ENCODE measurements at regions not wholly inside any gene's neighbourhood (a gene's known extent, or its start where the extent isn't known, plus 50 kb on each side); places are given as distances from the start of the nearest gene placed in this dataset.

DNA sequence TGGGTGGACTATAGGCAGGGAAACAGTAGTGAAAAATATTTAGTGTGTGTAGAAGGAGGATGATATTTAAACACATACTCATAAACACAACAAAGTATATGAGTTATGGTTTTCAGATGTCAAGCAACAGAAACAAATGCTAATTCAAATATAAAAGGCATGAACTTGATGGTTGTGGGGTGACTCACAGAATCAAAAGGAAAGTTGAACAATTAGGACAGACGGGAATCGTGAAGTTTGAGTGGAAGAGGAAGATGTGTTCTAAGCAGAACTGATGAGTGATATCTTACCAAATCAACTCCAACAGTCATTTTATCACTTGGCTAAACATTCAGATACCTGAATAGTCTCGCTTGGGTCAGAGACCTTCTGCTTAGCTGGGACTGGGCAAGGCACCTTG lies 53.6 kb upstream of the ITGA6 start:
- H3K27ac Mint-ChIP-seq = no peak overlapping the region
- intact Hi-C loops (cut with micrococcal nuclease) = no loop called here
- Histone ChIP-seq H3K4me1 (ENCODE audit: control insufficient read depth in 1 of 2, insufficient read depth in 2 of 2, low read length in 2 of 2) (peaks cover 14 to 17% of the 10 kb centered on the region in 2 donors), H3K9me3 (replicated peaks in 1 of 2; ENCODE audit: control insufficient read depth in 1 of 2, insufficient read depth in 1 of 2, low read length in 2 of 2) (peaks cover 3 to 5% of the 10 kb centered on the region in 2 donors), H3K27ac (ENCODE audit: low read depth in 1 of 2, low read length in 2 of 2) (no peak overlapping the region), H3K79me2 (ENCODE audit: insufficient read depth, low read length) (no peaks in the 10 kb centered on the region), H3K36me3 (replicated peaks in 1 of 2; ENCODE audit: control insufficient read depth in 1 of 2, insufficient read depth in 2 of 2, low read length in 2 of 2) (no peaks in the 10 kb centered on the region), H3K9ac (ENCODE audit: insufficient read depth, low read length, poor library complexity, severe bottlenecking) (no peak overlapping the region), H2AFZ (ENCODE audit: insufficient read depth, low read depth, low read length, poor library complexity, severe bottlenecking) (no peak overlapping the region), H3K4me2 (replicated peaks; ENCODE audit: extremely low read depth, low read length, poor library complexity, severe bottlenecking) (no peak overlapping the region), H4K20me1 (ENCODE audit: insufficient read depth, low read length) (no peaks in the 10 kb centered on the region), H3K27me3 (ENCODE audit: control insufficient read depth in 2 of 2, insufficient read depth in 2 of 2, low read length in 2 of 2) (no peaks in the 10 kb centered on the region), H3K4me3 (replicated peaks in 1 of 3; ENCODE audit: low read depth in 2 of 3, low read length in 3 of 3) (no peak overlapping the region)
- peaks cover 21% of the 10 kb centered on the region for H3K4me1 Mint-ChIP-seq
- TF ChIP-seq CTCF (IDR thresholded peaks at IDR 0.05) = no peak
- peaks cover 0 to 5% (median 0%) of the 10 kb centered on the region in 3 donors for H3K27me3 Mint-ChIP-seq (ENCODE audit: low read depth in 3 of 3)
- no CpG with 5 or more reads among the region's 3 CpGs for WGBS (ENCODE audit: insufficient coverage)
- H3K36me3 Mint-ChIP-seq = no peaks in the 10 kb centered on the region
- H3K9me3 Mint-ChIP-seq = peaks cover 2 to 11% (median 4%) of the 10 kb centered on the region in 7 donors
- H3K4me3 Mint-ChIP-seq = no peak overlapping the region
- DNase-seq = peak in 2 of 3 donors; percentile 6 to 20

DNA sequence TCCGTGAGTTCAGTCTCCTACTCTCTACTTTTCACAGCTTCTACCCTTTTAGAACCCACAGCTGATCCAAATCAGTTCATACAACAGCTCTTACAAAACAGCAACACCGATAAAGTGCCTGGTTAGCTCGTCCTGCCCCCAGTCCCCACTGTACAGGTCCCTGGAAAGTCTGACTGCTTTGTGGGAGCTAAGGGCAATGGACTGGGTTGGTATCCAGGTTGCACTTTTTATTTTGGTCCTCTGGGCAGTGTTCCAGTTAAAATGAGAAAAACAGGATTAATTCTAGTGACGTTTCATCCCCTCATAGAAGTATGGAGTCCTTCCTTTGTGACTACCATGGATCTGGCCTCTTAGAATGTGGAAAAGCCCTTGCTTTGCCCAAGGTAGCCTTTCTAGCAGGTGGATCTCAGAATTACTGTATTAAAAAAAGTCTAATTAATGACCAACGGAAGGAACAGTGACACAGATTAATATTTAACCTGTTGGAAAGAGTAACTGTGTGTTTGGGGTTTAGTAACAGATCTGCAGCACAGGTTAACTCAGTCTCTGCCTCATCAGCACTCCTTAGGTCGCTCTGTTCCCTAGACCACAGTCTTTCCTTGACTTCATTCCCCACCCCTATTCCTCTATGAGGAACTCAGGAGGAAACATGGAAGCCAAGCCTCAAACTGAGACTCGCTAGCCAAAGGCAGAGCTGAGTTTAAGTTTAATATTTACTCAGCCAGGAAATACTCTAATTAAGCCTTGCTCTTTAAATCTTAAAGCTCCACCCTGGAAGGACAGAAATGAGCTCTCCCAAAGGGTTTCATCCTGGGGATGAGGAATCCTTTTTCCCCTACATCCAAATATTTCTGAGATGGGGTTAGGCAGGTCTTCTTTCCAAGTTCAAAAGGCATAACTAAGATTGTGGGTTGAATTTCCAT lies 52.8 kb upstream of the ITGA6 start:
- no peak for DNase-seq
- H3K79me2 ChIP-seq (ENCODE audit: insufficient read depth, low read length) = no peaks in the 10 kb centered on the region
- H3K27me3 ChIP-seq (ENCODE audit: control insufficient read depth in 2 of 2, insufficient read depth in 2 of 2, low read length in 2 of 2) = no peaks in the 10 kb centered on the region
- H3K9me3 Mint-ChIP-seq = peaks cover 3 to 10% (median 6%) of the 10 kb centered on the region in 7 donors
- peaks cover 0 to 5% (median 1%) of the 10 kb centered on the region in 3 donors for H3K27me3 Mint-ChIP-seq (ENCODE audit: low read depth in 3 of 3)
- WGBS (ENCODE audit: insufficient coverage) = 92% methylated on average over 2 of the region's 7 CpGs
- no peak overlapping the region for H3K27ac ChIP-seq (ENCODE audit: low read depth in 1 of 2, low read length in 2 of 2)
- no peak overlapping the region for H2AFZ ChIP-seq (ENCODE audit: insufficient read depth, low read depth, low read length, poor library complexity, severe bottlenecking)
- H3K9me3 ChIP-seq (replicated peaks in 1 of 2; ENCODE audit: control insufficient read depth in 1 of 2, insufficient read depth in 1 of 2, low read length in 2 of 2) = peaks cover 4 to 11% of the 10 kb centered on the region in 2 donors
- no peak for TF ChIP-seq CTCF (IDR thresholded peaks at IDR 0.05)
- no peak overlapping the region for H3K9ac ChIP-seq (ENCODE audit: insufficient read depth, low read length, poor library complexity, severe bottlenecking)
- no peak overlapping the region for H3K4me3 Mint-ChIP-seq
- peaks cover 14 to 18% of the 10 kb centered on the region in 2 donors for H3K4me1 ChIP-seq (ENCODE audit: control insufficient read depth in 1 of 2, insufficient read depth in 2 of 2, low read length in 2 of 2)
- no peak overlapping the region for H3K4me2 ChIP-seq (replicated peaks; ENCODE audit: extremely low read depth, low read length, poor library complexity, severe bottlenecking)
- H3K36me3 Mint-ChIP-seq = peaks cover 3% of the 10 kb centered on the region in 2 donors
- intact Hi-C loops (cut with micrococcal nuclease) = no loop called here
- peaks cover 24% of the 10 kb centered on the region for H3K4me1 Mint-ChIP-seq
- peak overlapping the region in 2 of 7 donors; percentile 55 to 62 for H3K27ac Mint-ChIP-seq
- no peaks in the 10 kb centered on the region for H4K20me1 ChIP-seq (ENCODE audit: insufficient read depth, low read length)
- no peaks in the 10 kb centered on the region for H3K36me3 ChIP-seq (replicated peaks in 1 of 2; ENCODE audit: control insufficient read depth in 1 of 2, insufficient read depth in 2 of 2, low read length in 2 of 2)
- H3K4me3 ChIP-seq (replicated peaks in 1 of 3; ENCODE audit: low read depth in 2 of 3, low read length in 3 of 3) = no peak overlapping the region
